Heart left ventricle (tissue), 16 donors: ENCODE measurements at regions not wholly inside any gene's neighbourhood (a gene's known extent, or its start where the extent isn't known, plus 50 kb on each side); places are given as distances from the start of the nearest gene placed in this dataset.
"Not testable (repeated sequence)": the region's sequence is repeated elsewhere in the genome, so short reads cannot be mapped to it uniquely, and the experiment has no call there.

Experiments used
- ATAC-seq, 4 donors: fragments of 200-7000 bp; cut with Tn5 transposase; one replicate each; pipeline ENCODE4 v1.9.1; 2020 to 2022; ENCODE audit warnings: moderate library complexity in 4 of 4, mild to moderate bottlenecking in 3 of 4, moderate number of reproducible peaks in 1 of 4
- DNase-seq, 5 donors: peaks; one replicate each; pipeline ENCODE4 v3.0.0-alpha.2; 2020
- H3K27ac ChIP-seq, 12 donors: fragments of 200-600 bp; sonication (generic) in 4 of 12; one replicate each; pipeline versions ENCODE4 v1.5.0 to v1.8.0; 2016 to 2022; ENCODE audit warnings: mild to moderate bottlenecking in 2 of 12
- H3K27me3 ChIP-seq, 9 donors: fragments of 200-600 bp; sonication (generic) in 2 of 9; one replicate each; pipeline versions ENCODE4 v1.5.1 to v1.8.0; 2016 to 2022; ENCODE audit warnings: mild to moderate bottlenecking in 3 of 9
- H3K36me3 ChIP-seq, 9 donors: fragments of 200-600 bp; sonication (generic) in 2 of 9; one replicate each; pipeline versions ENCODE4 v1.5.0 to v1.8.0; 2018 to 2022; ENCODE audit warnings: mild to moderate bottlenecking in 2 of 9
- H3K4me1 ChIP-seq, 12 donors: fragments of 200-600 bp; sonication (generic) in 4 of 12; one replicate each; pipeline versions ENCODE4 v1.5.0 to v1.8.0; 2016 to 2022; ENCODE audit warnings: mild to moderate bottlenecking in 3 of 12
- H3K4me3 ChIP-seq, 12 donors: fragments of 200-600 bp; sonication (generic) in 4 of 12; one replicate each; pipeline versions ENCODE4 v1.5.0 to v1.8.0; 2017 to 2022; ENCODE audit warnings: mild to moderate bottlenecking in 9 of 12, moderate library complexity in 4 of 12
- H3K9me3 ChIP-seq, 12 donors: fragments of 200-600 bp; sonication (generic) in 4 of 12; one replicate each; pipeline versions ENCODE4 v1.5.0 to v1.8.0; 2016 to 2022; ENCODE audit warnings: mild to moderate bottlenecking in 1 of 12
- POLR2A ChIP-seq, 2 donors: fragments of 450-650 bp; IDR thresholded peaks; one replicate each; pipeline ENCODE4 v1.6.1; 2017; ENCODE audit warnings: antibody characterized with exemption in 2 of 2, mild to moderate bottlenecking in 2 of 2, moderate library complexity in 2 of 2
- WGBS, 4 donors: extraction: QIAGEN DNeasy Blood & Tissue Kit in 2 of 4; methylation state at CpG; one replicate each; pipeline versions ENCODE4 v1.1.5 to v1.1.7; 2013 to 2018; 5-methylcytosine and 5-hydroxymethylcytosine counted together
- intact Hi-C, 10 donors: fragments of 100-400 bp; cut with DNase I; formaldehyde crosslinking; loops; one replicate each; pipeline versions ENCODE4 v1.11.1 to v1.14.2; 2022
- TF ChIP-seq, protein P1 (sequence below), 12 donors: fragments of 200-600 bp; sonication (generic) in 4 of 12; IDR thresholded peaks; one replicate each; pipeline versions ENCODE4 v1.5.0 to v1.8.0; 2018 to 2022; ENCODE audit warnings: antibody characterized with exemption in 12 of 12, mild to moderate bottlenecking in 5 of 12
- donor health status: ischemic (EF 13 %, LVEDD 7.1; RV severe dilation, severe dysfunction).
- donor health status: healthy with polysubstance abuse.
- donor health status: DM: no; HTN: yes; CAD: no.
- donor health status: DM: no; HTN: no; CAD: no.
- donor health status: ischemic (EF 25% LVEDD 6.9; RV normal size, moderate dysfunction).
- donor health status: ischemic (EF 25% LVEDD 5.7; RV mildly dilated, moderate dysfunction).
- donor health status: healthy.
- donor health status: DM: yes; HTN: yes; CAD: no.
- donor health status: ischemic (EF 35%, LVEDD 5.7; RV mildly dilated, moderate dysfunction).
- donor health status: nonischemic (EF 11% LVEDD 7.7; RV severe dilation, severe dysfunction).
- donor health status: DM: yes; HTN: yes; CAD: no.
- donor health status: PGD.
- donor health status: ischemic (EF 29% LVEDD 5.4; RV normal size, mild dysfunction).
- donor health status: nonischemic (EF 23%, LVEDD 6.1; RV moderate dilation, normal function).

DNA sequence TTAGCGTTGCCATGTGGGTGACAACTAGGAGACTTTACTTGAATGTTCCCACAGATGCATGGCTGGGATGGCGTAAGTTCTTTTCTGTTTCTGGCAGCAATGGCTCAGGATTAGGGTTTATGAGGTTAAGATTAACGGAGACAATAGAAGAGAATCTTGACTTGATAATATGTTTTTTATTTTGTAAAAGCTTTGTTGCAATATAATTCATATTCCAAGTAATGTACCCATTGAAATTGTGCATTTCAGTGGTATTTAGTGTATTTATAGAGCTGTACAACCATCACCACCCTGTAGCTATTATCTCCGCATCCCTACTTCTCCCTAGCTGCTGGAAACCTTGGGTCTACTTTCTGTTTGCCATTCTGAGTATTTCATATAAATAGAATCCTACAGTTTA, 349.2 kb downstream of the UTRN start:
- WGBS, 4 donors: 94 to 97% (median 96%) methylated on average over 4 of the region's 4 CpGs
- DNase-seq (no peak), ATAC-seq (no peak)
- intact Hi-C loops: no loop called here
- Histone ChIP-seq H3K4me1 (peaks cover 0 to 29% (median 0%) of the 10 kb centered on the region in 12 donors), H3K27me3 (no peaks in the 10 kb centered on the region), H3K4me3 (no peak overlapping the region), H3K27ac (no peak overlapping the region), H3K9me3 (peaks cover 0 to 4% (median 0%) of the 10 kb centered on the region in 12 donors), H3K36me3 (no peaks in the 10 kb centered on the region)
- TF ChIP-seq, protein P1, sequence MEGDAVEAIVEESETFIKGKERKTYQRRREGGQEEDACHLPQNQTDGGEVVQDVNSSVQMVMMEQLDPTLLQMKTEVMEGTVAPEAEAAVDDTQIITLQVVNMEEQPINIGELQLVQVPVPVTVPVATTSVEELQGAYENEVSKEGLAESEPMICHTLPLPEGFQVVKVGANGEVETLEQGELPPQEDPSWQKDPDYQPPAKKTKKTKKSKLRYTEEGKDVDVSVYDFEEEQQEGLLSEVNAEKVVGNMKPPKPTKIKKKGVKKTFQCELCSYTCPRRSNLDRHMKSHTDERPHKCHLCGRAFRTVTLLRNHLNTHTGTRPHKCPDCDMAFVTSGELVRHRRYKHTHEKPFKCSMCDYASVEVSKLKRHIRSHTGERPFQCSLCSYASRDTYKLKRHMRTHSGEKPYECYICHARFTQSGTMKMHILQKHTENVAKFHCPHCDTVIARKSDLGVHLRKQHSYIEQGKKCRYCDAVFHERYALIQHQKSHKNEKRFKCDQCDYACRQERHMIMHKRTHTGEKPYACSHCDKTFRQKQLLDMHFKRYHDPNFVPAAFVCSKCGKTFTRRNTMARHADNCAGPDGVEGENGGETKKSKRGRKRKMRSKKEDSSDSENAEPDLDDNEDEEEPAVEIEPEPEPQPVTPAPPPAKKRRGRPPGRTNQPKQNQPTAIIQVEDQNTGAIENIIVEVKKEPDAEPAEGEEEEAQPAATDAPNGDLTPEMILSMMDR (IDR thresholded peaks at IDR 0.05): no peak
- TF ChIP-seq POLR2A (IDR thresholded peaks at IDR 0.05): no peak

DNA sequence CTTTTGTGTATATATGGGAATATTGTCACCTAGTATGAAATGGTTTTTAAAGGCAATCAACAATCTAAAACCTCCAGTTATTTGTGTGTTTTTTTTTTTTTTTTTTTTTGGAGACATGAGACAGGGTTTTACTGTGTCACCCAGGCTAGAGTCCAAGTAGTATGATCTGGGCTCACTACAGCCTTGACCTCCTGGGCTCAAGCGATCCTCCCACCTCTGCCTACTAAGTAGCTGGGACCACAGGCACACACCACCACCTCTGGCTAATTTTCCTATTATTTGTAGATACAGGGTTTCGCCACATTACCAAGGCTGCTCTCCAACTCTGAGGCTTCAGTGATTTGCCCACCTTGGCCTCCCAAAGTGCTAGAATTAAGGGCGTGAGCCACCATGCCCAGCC, 349.9 kb downstream of the UTRN start:
- TF ChIP-seq POLR2A (IDR thresholded peaks at IDR 0.05): no peak
- no peak for ATAC-seq
- no peak overlapping the region for H3K27ac ChIP-seq
- peaks cover 0 to 4% (median 0%) of the 10 kb centered on the region in 12 donors for H3K9me3 ChIP-seq
- H3K4me1 ChIP-seq: peaks cover 0 to 31% (median 0%) of the 10 kb centered on the region in 12 donors
- intact Hi-C loops: no loop called here
- WGBS, 4 donors: 98 to 99% (median 98%) methylated on average over 3 of the region's 3 CpGs
- DNase-seq: no peak
- no peaks in the 10 kb centered on the region for H3K27me3 ChIP-seq
- no peaks in the 10 kb centered on the region for H3K36me3 ChIP-seq
- no peak overlapping the region for H3K4me3 ChIP-seq

DNA sequence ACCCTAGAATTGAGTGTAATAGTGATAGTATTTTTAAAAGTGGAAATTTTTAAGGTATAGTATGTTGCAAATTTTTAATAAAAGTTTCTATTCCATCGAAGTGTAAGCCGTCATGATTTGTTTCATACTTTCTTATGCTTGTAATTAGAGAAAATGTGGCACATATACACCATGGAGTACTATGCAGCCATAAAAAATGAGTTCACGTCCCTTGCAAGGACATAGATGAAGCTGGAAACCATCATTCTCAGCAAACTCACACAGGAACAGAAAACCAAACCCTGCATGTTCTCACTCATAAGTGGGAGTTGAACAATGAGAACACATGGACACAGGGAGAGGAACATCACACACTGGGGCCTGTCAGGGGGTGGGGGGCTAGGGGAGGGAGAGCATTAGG, 350.9 kb downstream of the UTRN start:
- H3K36me3 ChIP-seq, DNase-seq, ATAC-seq, H3K4me3 ChIP-seq, H3K27me3 ChIP-seq, H3K27ac ChIP-seq, H3K9me3 ChIP-seq, intact Hi-C loops: not testable (repeated sequence)
- 96 to 98% (median 97%) methylated on average over 3 of the region's 3 CpGs for WGBS, 4 donors
- H3K4me1 ChIP-seq: peaks cover 0 to 23% (median 0%) of the 10 kb centered on the region in 12 donors

DNA sequence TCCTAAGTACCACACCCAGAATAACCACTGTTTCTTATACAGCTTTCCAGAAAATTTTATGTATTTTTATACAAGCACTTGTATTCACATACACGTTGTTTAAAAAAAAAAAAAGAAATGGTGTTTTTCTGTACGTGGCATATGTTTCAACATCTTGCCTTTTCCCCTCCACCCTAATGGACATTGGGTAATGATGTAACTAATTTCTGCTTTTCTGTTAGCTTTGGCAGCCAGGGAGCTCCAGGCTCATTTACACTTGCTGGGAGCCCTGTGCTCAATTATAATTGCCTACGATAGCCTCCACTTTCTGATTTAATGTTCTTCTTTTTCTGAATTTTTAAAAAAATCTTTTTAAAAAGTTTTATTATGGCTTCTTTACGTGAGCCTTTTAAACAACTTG, 352.4 kb downstream of the UTRN start:
- intact Hi-C loops: no loop called here
- Histone ChIP-seq H3K4me3 (no peak overlapping the region), H3K27me3 (no peaks in the 10 kb centered on the region), H3K36me3 (no peaks in the 10 kb centered on the region), H3K9me3 (no peaks in the 10 kb centered on the region), H3K4me1 (peaks cover 0 to 23% (median 0%) of the 10 kb centered on the region in 12 donors), H3K27ac (peak overlapping the region in 1 of 12 donors; percentile 4)
- DNase-seq (no peak), ATAC-seq (no peak)
- WGBS, 4 donors: 61 to 85% (median 80%) methylated on average over 4 of the region's 4 CpGs
- TF ChIP-seq POLR2A (IDR thresholded peaks at IDR 0.05): no peak
- TF ChIP-seq, protein P1 (IDR thresholded peaks at IDR 0.05): no peak

DNA sequence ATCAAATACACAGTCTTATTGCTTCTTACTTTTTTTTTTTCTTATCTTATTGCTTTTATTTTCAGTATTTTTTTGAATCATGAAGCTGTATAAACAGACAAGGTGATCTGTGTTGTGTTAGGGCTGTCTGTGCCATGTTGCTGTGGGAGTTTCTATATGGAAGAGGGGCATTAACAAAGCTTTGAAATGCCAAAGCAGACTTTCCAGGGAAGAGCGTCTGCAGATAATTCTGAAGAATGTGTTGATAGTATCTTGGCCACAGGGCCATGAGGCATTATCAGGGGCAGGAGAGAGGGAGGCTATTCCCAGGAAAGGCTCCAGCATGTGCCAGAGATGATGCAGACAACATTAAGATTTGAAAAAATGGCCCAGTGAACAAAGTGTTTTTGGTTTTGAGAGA, 354.5 kb downstream of the UTRN start:
- intact Hi-C loops: no loop called here
- Histone ChIP-seq H3K27me3 (no peaks in the 10 kb centered on the region), H3K9me3 (no peaks in the 10 kb centered on the region), H3K36me3 (no peaks in the 10 kb centered on the region), H3K4me1 (peaks cover 0 to 23% (median 0%) of the 10 kb centered on the region in 12 donors), H3K27ac (no peak overlapping the region), H3K4me3 (no peak overlapping the region)
- DNase-seq: no peak
- peak in 1 of 4 donors; percentile 36 for ATAC-seq
- no peak for TF ChIP-seq POLR2A (IDR thresholded peaks at IDR 0.05)
- TF ChIP-seq, protein P1 (IDR thresholded peaks at IDR 0.05): no peak
- 35 to 55% (median 43%) methylated on average over 1 of the region's 1 CpG for WGBS, 4 donors
